ENCODE measurements at regions not wholly inside any gene's neighbourhood (a gene's known extent, or its start where the extent isn't known, plus 50 kb on each side); places are given as distances from the start of the nearest gene placed in this dataset.

GRCh38 chr3:31373681-31374080, 159.0 kb upstream of the STT3B start:
- Histone ChIP-seq H3K4me1 (ENCODE audit: control insufficient read depth, extremely low read depth, insufficient read depth, low read length) (peaks cover 10% of the 10 kb centered on the region), H3K27me3 (ENCODE audit: control insufficient read depth, extremely low read depth, insufficient read depth, low read length) (no peaks in the 10 kb centered on the region), H3K9me3 (ENCODE audit: control insufficient read depth, low read depth, low read length) (no peaks in the 10 kb centered on the region), H3K9me1 (ENCODE audit: control insufficient read depth, extremely low read depth, insufficient read depth, low read length) (no peaks in the 10 kb centered on the region), H3K36me3 (ENCODE audit: control insufficient read depth in 2 of 2, extremely low read depth in 1 of 2, insufficient read depth in 2 of 2, low read length in 2 of 2) (no peaks in the 10 kb centered on the region), H3K9ac (ENCODE audit: control insufficient read depth, extremely low read depth, insufficient read depth, low read length) (no peak overlapping the region), H3K79me2 (ENCODE audit: control insufficient read depth, insufficient read depth, low read length) (no peaks in the 10 kb centered on the region), H3K4me2 (ENCODE audit: control insufficient read depth, extremely low read depth, insufficient read depth, low read depth, low read length) (no peak overlapping the region), H3K27ac (ENCODE audit: control insufficient read depth, insufficient read depth, low read length) (no peak overlapping the region), H4K20me1 (ENCODE audit: control insufficient read depth, extremely low read depth, insufficient read depth, low read length) (no peaks in the 10 kb centered on the region), H3K4me3 (ENCODE audit: control insufficient read depth in 2 of 3, extremely low read depth in 1 of 3, insufficient read depth in 2 of 3, low read depth in 1 of 3, low read length in 3 of 3) (no peak overlapping the region), H2AFZ (ENCODE audit: control insufficient read depth, low read length) (no peak overlapping the region)
- no peak for TF ChIP-seq CTCF (optimal IDR thresholded peaks at IDR 0.05 in 1 of 3, IDR thresholded peaks at IDR 0.05 in 1 of 3, conservative IDR thresholded peaks at IDR 0.05 in 1 of 3; ENCODE audit: extremely low read depth in 1 of 3, insufficient read depth in 2 of 3, low read length in 3 of 3)
- TF ChIP-seq EZH2 (IDR thresholded peaks at IDR 0.05; ENCODE audit: low read length) = no peak
- FAIRE-seq (no peak), DNase-seq (ENCODE audit: low read depth, low spot score) (no peak)
- dilution Hi-C loops (cut with MboI; ENCODE audit: extremely low pct_ligation_motif_present, low sequenced_read_pairs) = no loop called here

- no peaks in the 10 kb centered on the region for H3K36me3 ChIP-seq (ENCODE audit: control insufficient read depth in 2 of 2, extremely low read depth in 1 of 2, insufficient read depth in 2 of 2, low read length in 2 of 2)
- H3K27ac ChIP-seq (ENCODE audit: control insufficient read depth, insufficient read depth, low read length) = no peak overlapping the region
- dilution Hi-C loops (cut with MboI; ENCODE audit: extremely low pct_ligation_motif_present, low sequenced_read_pairs) = no loop called here
- FAIRE-seq (peak; percentile 99), DNase-seq (ENCODE audit: low read depth, low spot score) (peak; percentile 50)
- H3K9me3 ChIP-seq (ENCODE audit: control insufficient read depth, low read depth, low read length) = no peaks in the 10 kb centered on the region
- H3K9ac ChIP-seq (ENCODE audit: control insufficient read depth, extremely low read depth, insufficient read depth, low read length) = no peak overlapping the region
- H3K79me2 ChIP-seq (ENCODE audit: control insufficient read depth, insufficient read depth, low read length) = no peaks in the 10 kb centered on the region
- no peak overlapping the region for H3K4me3 ChIP-seq (ENCODE audit: control insufficient read depth in 2 of 3, extremely low read depth in 1 of 3, insufficient read depth in 2 of 3, low read depth in 1 of 3, low read length in 3 of 3)
- H3K4me2 ChIP-seq (ENCODE audit: control insufficient read depth, extremely low read depth, insufficient read depth, low read depth, low read length) = peak overlapping the region; percentile 61
- TF ChIP-seq CTCF (optimal IDR thresholded peaks at IDR 0.05 in 1 of 3, IDR thresholded peaks at IDR 0.05 in 1 of 3, conservative IDR thresholded peaks at IDR 0.05 in 1 of 3; ENCODE audit: extremely low read depth in 1 of 3, insufficient read depth in 2 of 3, low read length in 3 of 3) (no peak), EZH2 (IDR thresholded peaks at IDR 0.05; ENCODE audit: low read length) (no peak)
- peaks cover 10% of the 10 kb centered on the region for H3K4me1 ChIP-seq (ENCODE audit: control insufficient read depth, extremely low read depth, insufficient read depth, low read length)
- no peaks in the 10 kb centered on the region for H3K9me1 ChIP-seq (ENCODE audit: control insufficient read depth, extremely low read depth, insufficient read depth, low read length)
- no peaks in the 10 kb centered on the region for H4K20me1 ChIP-seq (ENCODE audit: control insufficient read depth, extremely low read depth, insufficient read depth, low read length)
- H2AFZ ChIP-seq (ENCODE audit: control insufficient read depth, low read length) = no peak overlapping the region
- no peaks in the 10 kb centered on the region for H3K27me3 ChIP-seq (ENCODE audit: control insufficient read depth, extremely low read depth, insufficient read depth, low read length)
These were observed 155.6 kb upstream of the STT3B start for GRCh38 chr3:31377045-31377642.

Data from keratinocyte (primary cell).